WTC11 (cell line): ENCODE measurements at regions not wholly inside any gene's neighbourhood (a gene's known extent, or its start where the extent isn't known, plus 50 kb on each side); places are given as distances from the start of the nearest gene placed in this dataset.

Experiments
- TF ChIP-seq, protein P1 (sequence below): sonication (generic); formaldehyde crosslinking; IDR thresholded peaks from 2 replicates; pipeline ENCODE4 v1.8.0; 2022; ENCODE audit warnings: mild to moderate bottlenecking, missing genetic modification reagents
- TF ChIP-seq, protein P2 (sequence below): fragments of 200-600 bp; IDR thresholded peaks from 2 replicates; pipeline ENCODE4 v1.8.0; 2022; ENCODE audit warnings: antibody characterized with exemption
- TF ChIP-seq, protein P3 (sequence below): fragments of 250-450 bp; sonication (Bioruptor Pico); IDR thresholded peaks from 2 replicates; pipeline ENCODE4 v2.1.2; 2022; ENCODE audit warnings: mild to moderate bottlenecking, moderate library complexity
- TF ChIP-seq, protein P4 (sequence below): sonication (generic); formaldehyde crosslinking; IDR thresholded peaks from 2 replicates; pipeline ENCODE4 v1.8.0; 2022; ENCODE audit warnings: mild to moderate bottlenecking, missing genetic modification reagents
- TF ChIP-seq, protein P5 (sequence below): sonication (generic); formaldehyde crosslinking; IDR thresholded peaks from 2 replicates; pipeline ENCODE4 v1.8.1; 2023; ENCODE audit warnings: mild to moderate bottlenecking, missing genetic modification reagents, moderate library complexity

DNA sequence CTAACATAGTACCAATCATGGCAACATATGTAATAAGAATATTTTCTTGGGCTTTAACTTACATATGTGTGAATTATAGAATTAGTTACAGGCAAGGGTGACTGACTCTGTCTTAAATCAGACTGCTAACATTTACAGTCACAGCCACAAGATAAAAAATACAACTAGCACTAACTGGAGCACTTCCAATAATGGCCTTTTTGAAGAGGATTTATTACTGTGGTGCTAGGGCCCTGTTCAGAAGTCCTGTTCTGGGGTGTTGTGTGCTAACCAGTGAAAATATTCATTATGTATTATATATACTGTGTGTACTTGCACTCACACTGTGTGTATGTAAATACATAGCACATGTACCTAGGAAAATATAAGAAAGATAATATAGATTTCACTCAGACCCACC, 1611.2 kb downstream of the PCDH18 start:
- TF ChIP-seq, protein P1, sequence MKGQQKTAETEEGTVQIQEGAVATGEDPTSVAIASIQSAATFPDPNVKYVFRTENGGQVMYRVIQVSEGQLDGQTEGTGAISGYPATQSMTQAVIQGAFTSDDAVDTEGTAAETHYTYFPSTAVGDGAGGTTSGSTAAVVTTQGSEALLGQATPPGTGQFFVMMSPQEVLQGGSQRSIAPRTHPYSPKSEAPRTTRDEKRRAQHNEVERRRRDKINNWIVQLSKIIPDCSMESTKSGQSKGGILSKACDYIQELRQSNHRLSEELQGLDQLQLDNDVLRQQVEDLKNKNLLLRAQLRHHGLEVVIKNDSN = no peak
- TF ChIP-seq, protein P2, sequence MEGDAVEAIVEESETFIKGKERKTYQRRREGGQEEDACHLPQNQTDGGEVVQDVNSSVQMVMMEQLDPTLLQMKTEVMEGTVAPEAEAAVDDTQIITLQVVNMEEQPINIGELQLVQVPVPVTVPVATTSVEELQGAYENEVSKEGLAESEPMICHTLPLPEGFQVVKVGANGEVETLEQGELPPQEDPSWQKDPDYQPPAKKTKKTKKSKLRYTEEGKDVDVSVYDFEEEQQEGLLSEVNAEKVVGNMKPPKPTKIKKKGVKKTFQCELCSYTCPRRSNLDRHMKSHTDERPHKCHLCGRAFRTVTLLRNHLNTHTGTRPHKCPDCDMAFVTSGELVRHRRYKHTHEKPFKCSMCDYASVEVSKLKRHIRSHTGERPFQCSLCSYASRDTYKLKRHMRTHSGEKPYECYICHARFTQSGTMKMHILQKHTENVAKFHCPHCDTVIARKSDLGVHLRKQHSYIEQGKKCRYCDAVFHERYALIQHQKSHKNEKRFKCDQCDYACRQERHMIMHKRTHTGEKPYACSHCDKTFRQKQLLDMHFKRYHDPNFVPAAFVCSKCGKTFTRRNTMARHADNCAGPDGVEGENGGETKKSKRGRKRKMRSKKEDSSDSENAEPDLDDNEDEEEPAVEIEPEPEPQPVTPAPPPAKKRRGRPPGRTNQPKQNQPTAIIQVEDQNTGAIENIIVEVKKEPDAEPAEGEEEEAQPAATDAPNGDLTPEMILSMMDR = no peak
- TF ChIP-seq, protein P3, sequence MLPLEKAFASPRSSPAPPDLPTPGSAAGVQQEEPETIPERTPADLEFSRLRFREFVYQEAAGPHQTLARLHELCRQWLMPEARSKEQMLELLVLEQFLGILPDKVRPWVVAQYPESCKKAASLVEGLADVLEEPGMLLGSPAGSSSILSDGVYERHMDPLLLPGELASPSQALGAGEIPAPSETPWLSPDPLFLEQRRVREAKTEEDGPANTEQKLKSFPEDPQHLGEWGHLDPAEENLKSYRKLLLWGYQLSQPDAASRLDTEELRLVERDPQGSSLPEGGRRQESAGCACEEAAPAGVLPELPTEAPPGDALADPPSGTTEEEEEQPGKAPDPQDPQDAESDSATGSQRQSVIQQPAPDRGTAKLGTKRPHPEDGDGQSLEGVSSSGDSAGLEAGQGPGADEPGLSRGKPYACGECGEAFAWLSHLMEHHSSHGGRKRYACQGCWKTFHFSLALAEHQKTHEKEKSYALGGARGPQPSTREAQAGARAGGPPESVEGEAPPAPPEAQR (CRISPR knock-in tag) = no peak
- TF ChIP-seq, protein P4, sequence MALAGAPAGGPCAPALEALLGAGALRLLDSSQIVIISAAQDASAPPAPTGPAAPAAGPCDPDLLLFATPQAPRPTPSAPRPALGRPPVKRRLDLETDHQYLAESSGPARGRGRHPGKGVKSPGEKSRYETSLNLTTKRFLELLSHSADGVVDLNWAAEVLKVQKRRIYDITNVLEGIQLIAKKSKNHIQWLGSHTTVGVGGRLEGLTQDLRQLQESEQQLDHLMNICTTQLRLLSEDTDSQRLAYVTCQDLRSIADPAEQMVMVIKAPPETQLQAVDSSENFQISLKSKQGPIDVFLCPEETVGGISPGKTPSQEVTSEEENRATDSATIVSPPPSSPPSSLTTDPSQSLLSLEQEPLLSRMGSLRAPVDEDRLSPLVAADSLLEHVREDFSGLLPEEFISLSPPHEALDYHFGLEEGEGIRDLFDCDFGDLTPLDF (CRISPR knock-in tag) = no peak
- TF ChIP-seq, protein P5, sequence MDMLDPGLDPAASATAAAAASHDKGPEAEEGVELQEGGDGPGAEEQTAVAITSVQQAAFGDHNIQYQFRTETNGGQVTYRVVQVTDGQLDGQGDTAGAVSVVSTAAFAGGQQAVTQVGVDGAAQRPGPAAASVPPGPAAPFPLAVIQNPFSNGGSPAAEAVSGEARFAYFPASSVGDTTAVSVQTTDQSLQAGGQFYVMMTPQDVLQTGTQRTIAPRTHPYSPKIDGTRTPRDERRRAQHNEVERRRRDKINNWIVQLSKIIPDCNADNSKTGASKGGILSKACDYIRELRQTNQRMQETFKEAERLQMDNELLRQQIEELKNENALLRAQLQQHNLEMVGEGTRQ (CRISPR knock-in tag) = no peak
